Ovary (tissue), 7 donors: ENCODE measurements at regions not wholly inside any gene's neighbourhood (a gene's known extent, or its start where the extent isn't known, plus 50 kb on each side); places are given as distances from the start of the nearest gene placed in this dataset.

ENCODE experiments used
- DNase-seq, 5 donors: peaks; one replicate each; pipeline ENCODE4 v3.0.0-alpha.2; 2019 to 2020
- H3K27ac ChIP-seq, 2 donors: fragments of 200-600 bp; one replicate each; pipeline versions ENCODE4 v1.5.1 to v1.8.0; 2019 to 2022
- H3K27me3 ChIP-seq: fragments of 200-600 bp; one replicate; pipeline ENCODE4 v1.8.0; 2022
- H3K36me3 ChIP-seq: fragments of 200-600 bp; sonication (generic); one replicate; pipeline ENCODE4 v1.5.1; 2019
- H3K4me1 ChIP-seq: one replicate; pipeline ENCODE4 v1.8.1; 2013; ENCODE audit warnings: mild to moderate bottlenecking, moderate library complexity; ENCODE audit not compliant: insufficient read depth
- H3K4me3 ChIP-seq: fragments of 200-600 bp; sonication (generic); one replicate; pipeline ENCODE4 v1.5.1; 2017
- H3K9me3 ChIP-seq, 2 donors: fragments of 200-600 bp in 1 of 2; sonication (generic) in 1 of 2; one replicate each; pipeline versions ENCODE4 v1.5.1 to v1.8.1; 2013 to 2019; ENCODE audit warnings: mild to moderate bottlenecking in 1 of 2, moderate library complexity in 1 of 2
- CTCF ChIP-seq, 3 donors: fragments of 450-650 bp in 2 of 3; fragments of 200-600 bp in 1 of 3; IDR thresholded peaks; one replicate each; pipeline versions ENCODE4 v1.5.1 to v1.8.0; 2016 to 2022; ENCODE audit warnings: antibody characterized with exemption in 3 of 3, mild to moderate bottlenecking in 1 of 3
- EP300 ChIP-seq: sonication (generic); formaldehyde crosslinking; IDR thresholded peaks from one replicate; pipeline ENCODE4 v1.6.1; 2017; ENCODE audit warnings: antibody characterized with exemption
- POLR2A ChIP-seq: fragments of 450-650 bp; IDR thresholded peaks from one replicate; pipeline ENCODE4 v1.6.1; 2017; ENCODE audit warnings: antibody characterized with exemption, mild to moderate bottlenecking, moderate library complexity
- WGBS, 3 donors: extraction: QIAGEN DNeasy Blood & Tissue Kit in 1 of 3; methylation state at CpG; one replicate each; pipeline versions ENCODE4 v1.1.5 to v1.1.7; 2013 to 2017; 5-methylcytosine and 5-hydroxymethylcytosine counted together
- intact Hi-C, 4 donors: fragments of 100-400 bp; cut with DNase I; formaldehyde crosslinking; loops; one replicate each; pipeline versions ENCODE4 v1.11.0 to v1.15.1; 2022 to 2023
- donor health status: DM: no; HTN: no; CAD: no; lungs with moderate emphysema.
- donor health status: DM: no; HTN: no; CAD: no.
- donor health status: Bipolar disorder and iron deficiency.
- donor health status: DM: no; HTN: no; CAD: no.
- donor health status: DM: yes; HTN: yes; CAD: no.

DNA sequence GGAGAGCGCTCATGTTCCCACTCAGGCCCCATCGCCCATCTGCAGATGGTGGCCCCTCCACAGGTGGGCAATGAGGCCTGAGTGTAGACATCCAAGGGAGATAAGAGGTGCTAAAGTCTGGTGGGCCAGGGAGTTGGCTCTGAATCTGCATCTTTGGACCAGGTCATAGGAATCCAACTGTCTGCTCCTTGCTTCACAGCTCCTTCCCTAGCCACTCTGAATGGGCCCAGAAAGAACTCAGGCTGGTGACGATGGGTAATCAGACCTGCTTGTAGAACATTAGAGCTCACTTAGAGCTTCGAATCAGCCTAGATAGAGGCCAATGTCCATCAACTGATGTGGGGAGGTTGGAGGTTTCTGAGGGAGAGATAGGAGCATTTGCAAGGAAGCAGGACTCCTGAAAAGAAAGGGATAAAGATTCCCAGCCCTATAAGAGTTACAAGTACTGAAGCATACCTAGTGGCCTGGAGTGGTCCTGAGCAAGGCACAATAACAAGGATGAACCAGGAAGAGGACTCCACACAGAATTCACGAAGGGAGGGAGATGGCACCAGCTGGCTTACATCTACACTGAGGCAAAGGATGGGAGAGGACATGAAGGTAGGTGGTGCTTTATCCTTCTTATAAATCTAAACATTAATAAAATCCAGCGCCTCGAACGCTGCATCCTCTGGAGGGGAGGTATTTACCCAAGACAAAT lies 132.8 kb upstream of the ALDH1B1 start:
- H3K27ac ChIP-seq: no peak overlapping the region
- no peaks in the 10 kb centered on the region for H3K36me3 ChIP-seq
- no peaks in the 10 kb centered on the region for H3K9me3 ChIP-seq
- no peak for DNase-seq
- intact Hi-C loops: no loop called here
- no peaks in the 10 kb centered on the region for H3K27me3 ChIP-seq
- 89 to 92% (median 91%) methylated on average over 8 of the region's 8 CpGs for WGBS, 3 donors
- TF ChIP-seq POLR2A (no peak), EP300 (no peak), CTCF (IDR thresholded peaks at IDR 0.05) (no peak)
- H3K4me1 ChIP-seq: no peaks in the 10 kb centered on the region
- no peak overlapping the region for H3K4me3 ChIP-seq

DNA sequence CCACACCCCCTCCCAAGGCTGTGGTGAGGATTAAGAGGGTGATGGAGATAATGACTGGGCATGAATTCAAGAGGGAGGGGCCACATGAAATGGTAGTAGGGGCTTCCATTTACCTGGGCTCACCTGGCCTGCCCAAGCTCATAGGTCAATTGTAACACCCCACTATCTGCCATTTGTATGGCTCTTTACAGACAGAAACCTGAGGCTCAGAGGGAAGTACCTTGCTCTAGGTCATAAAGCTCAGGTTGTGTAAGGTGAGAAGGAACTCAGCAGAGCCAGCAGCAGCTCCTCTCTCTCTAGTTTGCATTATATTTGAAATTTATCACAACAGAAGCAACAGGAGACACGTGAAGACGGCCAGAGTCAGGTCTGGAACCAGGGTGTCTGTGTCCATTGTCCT lies 133.4 kb upstream of the ALDH1B1 start:
- Histone ChIP-seq H3K27me3 (no peaks in the 10 kb centered on the region), H3K36me3 (no peaks in the 10 kb centered on the region), H3K4me3 (no peak overlapping the region), H3K9me3 (no peaks in the 10 kb centered on the region), H3K27ac (no peak overlapping the region), H3K4me1 (no peaks in the 10 kb centered on the region)
- intact Hi-C loops: no loop called here
- no peak for DNase-seq
- WGBS, 3 donors: 72 to 81% (median 79%) methylated on average over 2 of the region's 2 CpGs
- TF ChIP-seq CTCF (IDR thresholded peaks at IDR 0.05) (no peak), EP300 (no peak), POLR2A (no peak)

DNA sequence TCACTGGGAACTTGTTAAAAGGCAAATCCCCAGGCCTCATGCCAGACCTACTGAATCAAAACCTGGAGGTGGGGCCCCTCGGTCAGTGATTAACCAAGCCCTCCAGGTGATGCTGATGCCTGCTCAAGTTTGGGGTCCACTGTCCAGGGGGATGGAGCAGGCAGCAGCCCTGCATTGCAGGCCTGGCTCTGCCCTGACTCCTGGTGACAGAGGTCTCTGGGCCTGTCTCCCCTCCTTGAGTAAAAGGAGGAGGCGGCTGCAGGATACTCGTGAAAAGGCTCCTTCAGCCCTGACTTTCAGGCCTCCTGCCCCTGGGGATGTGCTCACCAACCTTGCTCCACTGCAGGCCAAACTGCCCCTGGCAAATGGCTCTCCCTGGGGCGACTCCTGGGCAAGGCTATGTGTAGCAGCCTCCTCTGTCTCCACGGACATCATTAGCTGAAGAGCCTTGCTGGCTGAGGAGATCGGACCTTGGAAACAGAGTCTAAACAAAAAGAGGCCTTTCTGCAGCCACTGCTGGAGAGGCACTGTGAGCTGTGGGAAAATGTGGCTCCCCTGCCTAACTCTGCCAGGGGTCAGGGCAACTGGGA lies 134.8 kb upstream of the ALDH1B1 start:
- no peak for TF ChIP-seq POLR2A
- no peak for TF ChIP-seq EP300
- TF ChIP-seq CTCF (IDR thresholded peaks at IDR 0.05): no peak
- Histone ChIP-seq H3K27me3 (no peaks in the 10 kb centered on the region), H3K4me3 (no peak overlapping the region), H3K4me1 (no peaks in the 10 kb centered on the region), H3K27ac (no peak overlapping the region), H3K36me3 (no peaks in the 10 kb centered on the region), H3K9me3 (no peaks in the 10 kb centered on the region)
- WGBS, 3 donors: 78 to 86% (median 80%) methylated on average over 6 of the region's 6 CpGs
- DNase-seq: no peak
- intact Hi-C loops: no loop called here

DNA sequence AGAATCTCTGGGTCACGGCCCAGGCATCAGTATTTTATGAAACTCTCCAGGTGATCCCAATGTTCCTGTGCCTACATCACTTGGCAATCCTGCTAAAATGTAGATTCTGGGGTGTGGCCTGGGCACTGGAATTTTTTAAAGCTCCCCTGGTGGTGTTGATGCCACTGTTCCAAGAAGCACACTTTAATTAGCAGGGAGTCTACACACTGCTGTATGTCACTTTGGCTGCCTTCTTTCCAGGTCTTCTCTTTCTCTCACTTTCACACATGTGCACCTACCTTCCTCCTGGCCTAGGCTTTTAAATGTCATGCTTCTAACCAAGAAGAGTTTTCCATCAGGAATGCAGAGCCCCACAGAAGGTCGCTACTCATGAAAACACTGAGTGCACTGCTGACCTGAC lies 136.0 kb upstream of the ALDH1B1 start:
- no peaks in the 10 kb centered on the region for H3K36me3 ChIP-seq
- H3K4me3 ChIP-seq: no peak overlapping the region
- WGBS, 3 donors: 88 to 91% (median 88%) methylated on average over 2 of the region's 2 CpGs
- intact Hi-C loops: no loop called here
- no peaks in the 10 kb centered on the region for H3K9me3 ChIP-seq
- DNase-seq: no peak
- no peaks in the 10 kb centered on the region for H3K27me3 ChIP-seq
- H3K4me1 ChIP-seq: no peaks in the 10 kb centered on the region
- TF ChIP-seq EP300 (no peak), POLR2A (no peak), CTCF (IDR thresholded peaks at IDR 0.05) (no peak)
- H3K27ac ChIP-seq: no peak overlapping the region
